SK-N-SH treated with all-trans-retinoic acid at 6 μM for 48 hours (cell line): ENCODE measurements at regions not wholly inside any gene's neighbourhood (a gene's known extent, or its start where the extent isn't known, plus 50 kb on each side); places are given as distances from the start of the nearest gene placed in this dataset.

ENCODE experiments used
- ARNTL ChIP-seq: fragments of 450-650 bp; formaldehyde crosslinking; IDR thresholded peaks from 2 replicates; pipeline ENCODE4 v1.5.0; 2020; ENCODE audit warnings: low read depth, mild to moderate bottlenecking, moderate library complexity, borderline replicate concordance
- BACH2 ChIP-seq: fragments of 250-450 bp; sonication (Bioruptor Pico); IDR thresholded peaks from 2 replicates; pipeline ENCODE4 v1.9.0; 2021; ENCODE audit warnings: mild to moderate bottlenecking, borderline replicate concordance
- GLIS3 ChIP-seq: fragments of 250-450 bp; sonication (Bioruptor Pico); IDR thresholded peaks from 2 replicates; pipeline ENCODE4 v1.5.0; 2020; ENCODE audit warnings: mild to moderate bottlenecking, moderate library complexity
- PATZ1 ChIP-seq: fragments of 250-450 bp; sonication (Bioruptor Pico); IDR thresholded peaks from 2 replicates; pipeline ENCODE4 v1.8.0; 2020; ENCODE audit warnings: mild to moderate bottlenecking, moderate library complexity, borderline replicate concordance

DNA sequence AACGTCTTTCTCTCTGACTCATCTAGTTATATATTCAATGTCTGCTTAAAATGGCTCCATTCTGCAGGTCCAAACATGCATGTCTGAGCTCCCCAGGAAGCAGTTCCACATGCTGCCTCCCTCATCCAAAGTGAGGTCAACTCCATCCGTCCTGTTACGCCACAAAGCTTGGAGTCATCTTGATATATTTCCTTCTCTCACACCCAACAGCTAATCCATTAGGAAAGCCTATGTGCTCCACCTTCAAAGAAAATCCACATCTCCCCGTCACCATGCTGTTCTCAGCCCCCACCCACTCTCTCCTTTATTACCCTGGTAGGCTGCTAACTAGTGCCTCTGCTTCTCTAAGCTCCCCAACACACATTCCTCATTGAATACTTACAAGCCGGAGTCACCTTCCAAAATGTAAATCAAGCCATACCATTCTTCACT, 130.2 kb upstream of the SYNDIG1 start:
- no peak for TF ChIP-seq PATZ1 (CRISPR knock-in tag)
- no peak for TF ChIP-seq GLIS3 (CRISPR knock-in tag)
- no peak for TF ChIP-seq ARNTL (CRISPR knock-in tag)
- TF ChIP-seq BACH2 (CRISPR knock-in tag) = no peak
